Esophagus squamous epithelium (tissue), 4 donors: ENCODE measurements at regions not wholly inside any gene's neighbourhood (a gene's known extent, or its start where the extent isn't known, plus 50 kb on each side); places are given as distances from the start of the nearest gene placed in this dataset.

Experiments
- POLR2A ChIP-seq, 4 donors: fragments of 450-650 bp; IDR thresholded peaks; one replicate each; pipeline ENCODE4 v1.6.1; 2017; ENCODE audit warnings: antibody characterized with exemption in 4 of 4, mild to moderate bottlenecking in 4 of 4, moderate library complexity in 3 of 4
- TF ChIP-seq, protein P1 (sequence below), 6 experiments: fragments of 450-650 bp in 4 of 6; fragments of 200-600 bp in 2 of 6; sonication (generic) in 2 of 6; IDR thresholded peaks; one replicate each; pipeline ENCODE4 v1.5.1; 2016 to 2019; ENCODE audit warnings: antibody characterized with exemption in 6 of 6, mild to moderate bottlenecking in 4 of 6, moderate library complexity in 4 of 6

DNA sequence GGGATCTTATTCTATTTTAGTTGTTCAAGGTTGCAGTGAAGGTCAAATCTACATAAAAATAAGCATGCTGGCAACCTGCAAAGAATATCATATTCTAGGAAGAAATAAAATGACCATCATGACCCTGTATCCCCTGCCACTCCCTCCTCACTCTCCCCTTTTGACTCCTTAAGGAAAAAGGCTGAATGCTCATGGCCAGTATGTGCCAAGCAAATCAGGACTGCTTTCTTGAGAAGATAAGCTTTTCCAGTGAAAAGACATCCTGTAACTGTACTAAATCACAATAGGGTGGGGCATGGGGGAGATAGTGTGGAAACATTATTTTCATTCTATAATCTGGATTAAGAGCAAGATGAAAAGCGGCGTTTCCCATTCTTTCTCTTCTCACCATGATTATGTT lies 100.6 kb upstream of the LIFR start:
- TF ChIP-seq, protein P1, sequence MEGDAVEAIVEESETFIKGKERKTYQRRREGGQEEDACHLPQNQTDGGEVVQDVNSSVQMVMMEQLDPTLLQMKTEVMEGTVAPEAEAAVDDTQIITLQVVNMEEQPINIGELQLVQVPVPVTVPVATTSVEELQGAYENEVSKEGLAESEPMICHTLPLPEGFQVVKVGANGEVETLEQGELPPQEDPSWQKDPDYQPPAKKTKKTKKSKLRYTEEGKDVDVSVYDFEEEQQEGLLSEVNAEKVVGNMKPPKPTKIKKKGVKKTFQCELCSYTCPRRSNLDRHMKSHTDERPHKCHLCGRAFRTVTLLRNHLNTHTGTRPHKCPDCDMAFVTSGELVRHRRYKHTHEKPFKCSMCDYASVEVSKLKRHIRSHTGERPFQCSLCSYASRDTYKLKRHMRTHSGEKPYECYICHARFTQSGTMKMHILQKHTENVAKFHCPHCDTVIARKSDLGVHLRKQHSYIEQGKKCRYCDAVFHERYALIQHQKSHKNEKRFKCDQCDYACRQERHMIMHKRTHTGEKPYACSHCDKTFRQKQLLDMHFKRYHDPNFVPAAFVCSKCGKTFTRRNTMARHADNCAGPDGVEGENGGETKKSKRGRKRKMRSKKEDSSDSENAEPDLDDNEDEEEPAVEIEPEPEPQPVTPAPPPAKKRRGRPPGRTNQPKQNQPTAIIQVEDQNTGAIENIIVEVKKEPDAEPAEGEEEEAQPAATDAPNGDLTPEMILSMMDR (IDR thresholded peaks at IDR 0.05) = no peak
- no peak for TF ChIP-seq POLR2A (IDR thresholded peaks at IDR 0.05)
